ENCODE measurements at regions not wholly inside any gene's neighbourhood (a gene's known extent, or its start where the extent isn't known, plus 50 kb on each side); places are given as distances from the start of the nearest gene placed in this dataset.
A peak's percentile ranks its signal among the peaks of the same experiment; 100 is the strongest.

- H3K27ac ChIP-seq: peak overlapping the region in 2 of 4 donors; percentile 5 to 53
- no peak for TF ChIP-seq CTCF (IDR thresholded peaks at IDR 0.05)
- TF ChIP-seq POLR2A (IDR thresholded peaks at IDR 0.05): no peak
- no peak for TF ChIP-seq EP300 (IDR thresholded peaks at IDR 0.05)
- TF ChIP-seq POLR2AphosphoS5 (IDR thresholded peaks at IDR 0.05): no peak
- peaks cover 0 to 18% (median 16%) of the 10 kb centered on the region in 4 donors for H3K4me1 ChIP-seq
- DNase-seq: no peak
- H3K27me3 ChIP-seq: no peaks in the 10 kb centered on the region
- 1 to 7% methylated on average over 3 of the region's 3 CpGs for WGBS, 2 donors
- no peaks in the 10 kb centered on the region for H3K9me3 ChIP-seq
- H3K36me3 ChIP-seq: no peaks in the 10 kb centered on the region
- intact Hi-C loops (cut with DNase I): no loop called here
- H3K4me3 ChIP-seq: peak overlapping the region in 3 of 4 donors; percentile 2 to 23 (median 12)
These were observed 72.6 kb upstream of the THUMPD2 start for GRCh38 chr2:39851651-39852110.

- no peak for TF ChIP-seq EP300 (IDR thresholded peaks at IDR 0.05)
- no peak for TF ChIP-seq POLR2AphosphoS5 (IDR thresholded peaks at IDR 0.05)
- no peak for TF ChIP-seq CTCF (IDR thresholded peaks at IDR 0.05)
- TF ChIP-seq POLR2A (IDR thresholded peaks at IDR 0.05): no peak
- Histone ChIP-seq H3K4me3 (peak overlapping the region in 3 of 4 donors; percentile 2 to 23 (median 12)), H3K27ac (peak overlapping the region in 3 of 4 donors; percentile 5 to 53 (median 30)), H3K27me3 (no peaks in the 10 kb centered on the region), H3K4me1 (peaks cover 0 to 18% (median 16%) of the 10 kb centered on the region in 4 donors), H3K9me3 (no peaks in the 10 kb centered on the region), H3K36me3 (no peaks in the 10 kb centered on the region)
- DNase-seq: no peak
- intact Hi-C loops (cut with DNase I): no loop called here
- 38 to 59% methylated on average over 8 of the region's 8 CpGs for WGBS, 2 donors
These were observed 72.2 kb upstream of the THUMPD2 start for GRCh38 chr2:39851251-39851650.

- 26 to 60% methylated on average over 4 of the region's 4 CpGs for WGBS, 2 donors
These were observed 71.0 kb upstream of the THUMPD2 start for GRCh38 chr2:39849982-39850526.

GRCh38 chr2:39849064-39849463 lies 70.0 kb upstream of the THUMPD2 start:
- Histone ChIP-seq H3K4me3 (no peak overlapping the region), H3K27me3 (no peaks in the 10 kb centered on the region), H3K4me1 (peaks cover 0 to 18% (median 16%) of the 10 kb centered on the region in 4 donors), H3K9me3 (no peaks in the 10 kb centered on the region), H3K27ac (no peak overlapping the region), H3K36me3 (no peaks in the 10 kb centered on the region)
- DNase-seq: no peak
- TF ChIP-seq POLR2AphosphoS5 (IDR thresholded peaks at IDR 0.05) (no peak), EP300 (IDR thresholded peaks at IDR 0.05) (no peak), CTCF (IDR thresholded peaks at IDR 0.05) (no peak), POLR2A (IDR thresholded peaks at IDR 0.05) (no peak)
- intact Hi-C loops (cut with DNase I): no loop called here
- WGBS, 2 donors: 82% methylated on average over 1 of the region's 1 CpG

More at GRCh38 chr2:39849982-39850526, 71.0 kb upstream of the THUMPD2 start:
- no peaks in the 10 kb centered on the region for H3K36me3 ChIP-seq
- TF ChIP-seq CTCF (IDR thresholded peaks at IDR 0.05) (no peak), POLR2A (IDR thresholded peaks at IDR 0.05) (no peak), EP300 (IDR thresholded peaks at IDR 0.05) (no peak), POLR2AphosphoS5 (IDR thresholded peaks at IDR 0.05) (no peak)
- no peak overlapping the region for H3K27ac ChIP-seq
- no peaks in the 10 kb centered on the region for H3K9me3 ChIP-seq
- H3K4me1 ChIP-seq: peaks cover 0 to 18% (median 16%) of the 10 kb centered on the region in 4 donors
- no peak for DNase-seq
- intact Hi-C loops (cut with DNase I): no loop called here
- H3K4me3 ChIP-seq: no peak overlapping the region
- no peaks in the 10 kb centered on the region for H3K27me3 ChIP-seq

Measured in sigmoid colon (tissue), 6 donors.